ENCODE measurements at regions not wholly inside any gene's neighbourhood (a gene's known extent, or its start where the extent isn't known, plus 50 kb on each side); places are given as distances from the start of the nearest gene placed in this dataset.

DNA sequence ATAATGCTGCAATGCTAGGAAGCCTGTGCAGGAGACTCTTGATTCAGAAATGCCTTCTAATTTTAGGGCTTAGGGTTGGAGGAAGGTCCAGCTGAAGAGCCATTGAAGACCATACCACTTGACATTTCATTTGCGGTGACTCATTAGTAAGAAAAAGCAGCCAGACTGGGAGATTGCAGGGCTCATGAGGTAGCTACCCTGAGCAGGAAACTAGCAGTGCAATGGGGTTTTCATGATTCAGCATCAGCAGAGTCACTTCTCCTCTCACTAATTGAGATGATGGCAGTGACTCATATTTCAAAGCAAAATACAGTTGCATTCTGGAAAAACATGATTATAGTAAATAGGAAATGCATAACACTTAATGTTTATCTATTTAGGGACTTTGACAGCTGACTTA is 434.1 kb downstream of the DNAJB9 start:
- ATAC-seq: no peak
- Mint-ChIP-seq H3K36me3 (peaks cover 10% of the 10 kb centered on the region), H3K4me1 (ENCODE audit: low read depth in 2 of 2) (no peaks in the 10 kb centered on the region), H3K27ac (no peak overlapping the region), H3K27me3 (no peaks in the 10 kb centered on the region), H3K9me3 (peaks cover 22% of the 10 kb centered on the region), H3K4me3 (no peak overlapping the region)
- DNase-seq (ENCODE audit: low spot score): no peak

DNA sequence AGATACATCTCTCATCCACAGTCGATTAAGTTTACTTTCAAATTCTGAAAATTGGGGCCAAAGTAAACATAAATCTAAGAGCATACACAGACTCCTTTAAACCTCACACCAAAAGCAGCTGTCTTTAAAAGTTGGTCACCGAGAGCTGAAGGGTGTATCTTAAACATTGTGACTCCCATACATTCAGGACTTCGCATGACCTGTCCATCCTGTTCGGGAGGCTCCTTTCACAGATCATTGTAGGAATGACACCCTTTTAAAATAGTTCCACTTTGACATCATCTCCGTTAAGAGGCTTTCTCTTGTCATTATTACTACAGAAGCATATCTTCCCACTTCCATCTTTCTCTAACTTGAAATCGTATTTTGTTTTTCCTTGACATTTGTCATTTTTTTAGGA is 440.0 kb downstream of the DNAJB9 start:
- H3K9me3 Mint-ChIP-seq: peaks cover 25% of the 10 kb centered on the region
- H3K4me1 Mint-ChIP-seq (ENCODE audit: low read depth in 2 of 2): no peaks in the 10 kb centered on the region
- peaks cover 5% of the 10 kb centered on the region for H3K36me3 Mint-ChIP-seq

GRCh38 chr7:109020251-109020650 is 450.6 kb downstream of the DNAJB9 start:
- no peak for DNase-seq (ENCODE audit: low spot score)
- ATAC-seq: no peak
- H3K4me1 Mint-ChIP-seq (ENCODE audit: low read depth in 2 of 2): no peaks in the 10 kb centered on the region

More for the DNA sequence above, 440.0 kb downstream of the DNAJB9 start:
- no peak for ATAC-seq
- H3K27me3 Mint-ChIP-seq: no peaks in the 10 kb centered on the region
- H3K4me3 Mint-ChIP-seq: no peak overlapping the region
- H3K27ac Mint-ChIP-seq: no peak overlapping the region
- no peak for DNase-seq (ENCODE audit: low spot score)

DNA sequence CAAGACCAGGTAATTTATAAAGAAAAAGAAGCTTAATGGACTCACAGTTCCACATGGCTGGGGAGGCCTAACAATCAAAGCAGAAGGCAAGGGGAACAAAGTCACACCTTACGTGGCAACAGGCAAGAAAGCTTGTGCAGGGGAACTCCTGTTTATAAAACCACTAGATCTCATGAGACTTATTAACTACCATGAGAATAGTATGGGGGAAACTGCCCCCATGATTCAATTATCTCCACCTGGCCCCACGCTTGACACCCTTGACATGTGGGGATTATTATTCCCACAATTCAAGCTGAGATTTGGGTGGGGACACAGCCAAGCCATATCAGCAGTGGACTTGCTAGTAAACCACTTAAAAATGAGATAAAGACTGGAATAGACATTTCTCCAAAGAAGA is 451.7 kb downstream of the DNAJB9 start:
- Mint-ChIP-seq H3K36me3 (peaks cover 5% of the 10 kb centered on the region), H3K4me1 (ENCODE audit: low read depth in 2 of 2) (no peaks in the 10 kb centered on the region), H3K27me3 (no peaks in the 10 kb centered on the region), H3K4me3 (no peak overlapping the region), H3K9me3 (peaks cover 35% of the 10 kb centered on the region), H3K27ac (no peak overlapping the region)
- DNase-seq (ENCODE audit: low spot score) (no peak), ATAC-seq (no peak)

More at GRCh38 chr7:109020251-109020650, 450.6 kb downstream of the DNAJB9 start:
- Mint-ChIP-seq H3K36me3 (peaks cover 5% of the 10 kb centered on the region), H3K9me3 (peaks cover 33% of the 10 kb centered on the region), H3K27me3 (no peaks in the 10 kb centered on the region), H3K27ac (no peak overlapping the region), H3K4me3 (no peak overlapping the region)

- no peak for DNase-seq (ENCODE audit: low spot score)
- H3K27ac Mint-ChIP-seq: no peak overlapping the region
- H3K9me3 Mint-ChIP-seq: peaks cover 29% of the 10 kb centered on the region
Measured at GRCh38 chr7:109029866-109030265, 460.2 kb downstream of the DNAJB9 start.

DNA sequence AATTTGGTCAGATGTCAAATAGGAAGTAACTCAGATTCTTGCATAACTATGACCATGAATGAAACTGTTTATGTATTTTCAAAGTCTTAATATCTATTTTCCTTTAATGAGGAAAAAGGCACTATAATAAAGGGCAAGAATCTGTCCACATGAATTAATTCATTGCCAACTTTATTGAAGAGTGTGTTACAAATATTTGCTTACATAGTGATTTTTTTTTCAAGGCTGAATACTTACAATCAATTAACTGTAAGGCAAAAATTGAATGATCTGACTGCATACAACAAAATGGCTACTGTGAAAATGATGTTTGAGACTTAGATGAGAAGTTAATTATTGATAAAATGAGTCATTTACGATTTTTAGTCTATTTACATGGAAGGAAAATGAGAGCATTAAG is 475.0 kb downstream of the DNAJB9 start:
- no peak for DNase-seq (ENCODE audit: low spot score)
- no peak overlapping the region for H3K4me3 Mint-ChIP-seq
- no peak overlapping the region for H3K27ac Mint-ChIP-seq
- no peak for ATAC-seq
- H3K4me1 Mint-ChIP-seq (ENCODE audit: low read depth in 2 of 2): no peaks in the 10 kb centered on the region
- H3K9me3 Mint-ChIP-seq: peaks cover 16% of the 10 kb centered on the region
- H3K27me3 Mint-ChIP-seq: no peaks in the 10 kb centered on the region
- peaks cover 9% of the 10 kb centered on the region for H3K36me3 Mint-ChIP-seq

More at GRCh38 chr7:109029866-109030265, 460.2 kb downstream of the DNAJB9 start:
- no peak overlapping the region for H3K4me3 Mint-ChIP-seq
- H3K4me1 Mint-ChIP-seq (ENCODE audit: low read depth in 2 of 2): no peaks in the 10 kb centered on the region
- H3K36me3 Mint-ChIP-seq: no peaks in the 10 kb centered on the region
- H3K27me3 Mint-ChIP-seq: no peaks in the 10 kb centered on the region
- ATAC-seq: no peak

GRCh38 chr7:109049366-109049765 is 479.7 kb downstream of the DNAJB9 start:
- no peak for ATAC-seq
- no peak for DNase-seq (ENCODE audit: low spot score)
- Mint-ChIP-seq H3K4me3 (no peak overlapping the region), H3K27me3 (no peaks in the 10 kb centered on the region), H3K36me3 (no peaks in the 10 kb centered on the region), H3K4me1 (ENCODE audit: low read depth in 2 of 2) (no peaks in the 10 kb centered on the region), H3K27ac (no peak overlapping the region), H3K9me3 (peaks cover 12% of the 10 kb centered on the region)

- no peak for DNase-seq (ENCODE audit: low spot score)
- no peaks in the 10 kb centered on the region for H3K27me3 Mint-ChIP-seq
- H3K4me1 Mint-ChIP-seq (ENCODE audit: low read depth in 2 of 2): no peaks in the 10 kb centered on the region
- peak in 1 of 2 donors; percentile 20 for ATAC-seq
- H3K4me3 Mint-ChIP-seq: no peak overlapping the region
- H3K9me3 Mint-ChIP-seq: peaks cover 17% of the 10 kb centered on the region
- no peaks in the 10 kb centered on the region for H3K36me3 Mint-ChIP-seq
- H3K27ac Mint-ChIP-seq: no peak overlapping the region
Measured at GRCh38 chr7:109059089-109059488, 489.4 kb downstream of the DNAJB9 start.

DNA sequence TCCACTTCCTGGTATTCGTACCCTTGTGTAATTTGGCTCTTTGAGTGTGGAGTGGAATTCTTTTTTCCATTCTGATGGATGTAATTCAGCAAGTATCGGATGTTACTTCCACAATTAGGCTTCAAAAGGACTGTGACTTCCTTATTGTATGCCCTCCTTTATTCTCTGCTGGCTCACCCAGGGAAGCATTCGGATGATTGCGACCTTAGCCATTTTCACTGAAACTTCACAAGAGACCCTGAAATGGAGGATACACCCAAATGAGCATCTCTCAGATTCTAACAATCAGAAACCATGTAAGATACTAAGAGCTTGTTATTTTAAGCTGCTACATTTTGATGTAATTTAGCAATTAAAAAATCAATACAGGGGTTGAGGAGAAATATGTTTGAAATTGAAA is 493.1 kb downstream of the DNAJB9 start:
- no peak for DNase-seq (ENCODE audit: low spot score)
- H3K36me3 Mint-ChIP-seq: no peaks in the 10 kb centered on the region
- no peaks in the 10 kb centered on the region for H3K4me1 Mint-ChIP-seq (ENCODE audit: low read depth in 2 of 2)
- no peak overlapping the region for H3K27ac Mint-ChIP-seq
- no peak for ATAC-seq
- no peak overlapping the region for H3K4me3 Mint-ChIP-seq
- H3K9me3 Mint-ChIP-seq: peaks cover 28% of the 10 kb centered on the region
- no peaks in the 10 kb centered on the region for H3K27me3 Mint-ChIP-seq

DNA sequence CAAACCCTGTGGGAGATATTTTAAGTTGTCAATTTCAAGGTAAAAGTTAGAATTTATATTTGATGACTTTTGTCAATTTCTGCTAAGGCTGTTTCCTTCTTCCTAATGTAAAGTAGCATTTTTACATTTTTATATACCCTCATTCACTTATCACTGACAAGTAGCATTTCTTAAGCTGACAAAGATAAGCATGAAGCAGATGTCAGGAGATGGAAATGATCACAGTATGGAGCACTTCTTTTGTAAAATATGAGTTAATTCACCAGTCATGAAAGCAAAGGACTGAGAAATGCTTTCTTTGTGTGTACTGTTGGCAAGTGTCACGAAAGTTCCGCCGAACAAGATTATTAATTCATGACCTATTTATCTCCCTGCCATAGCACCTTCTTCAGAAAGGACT is 503.9 kb downstream of the DNAJB9 start:
- ATAC-seq: no peak
- no peaks in the 10 kb centered on the region for H3K4me1 Mint-ChIP-seq (ENCODE audit: low read depth in 2 of 2)
- no peak overlapping the region for H3K27ac Mint-ChIP-seq
- peaks cover 22% of the 10 kb centered on the region for H3K9me3 Mint-ChIP-seq
- no peak for DNase-seq (ENCODE audit: low spot score)
- H3K4me3 Mint-ChIP-seq: no peak overlapping the region
- no peaks in the 10 kb centered on the region for H3K36me3 Mint-ChIP-seq
- H3K27me3 Mint-ChIP-seq: no peaks in the 10 kb centered on the region

DNA sequence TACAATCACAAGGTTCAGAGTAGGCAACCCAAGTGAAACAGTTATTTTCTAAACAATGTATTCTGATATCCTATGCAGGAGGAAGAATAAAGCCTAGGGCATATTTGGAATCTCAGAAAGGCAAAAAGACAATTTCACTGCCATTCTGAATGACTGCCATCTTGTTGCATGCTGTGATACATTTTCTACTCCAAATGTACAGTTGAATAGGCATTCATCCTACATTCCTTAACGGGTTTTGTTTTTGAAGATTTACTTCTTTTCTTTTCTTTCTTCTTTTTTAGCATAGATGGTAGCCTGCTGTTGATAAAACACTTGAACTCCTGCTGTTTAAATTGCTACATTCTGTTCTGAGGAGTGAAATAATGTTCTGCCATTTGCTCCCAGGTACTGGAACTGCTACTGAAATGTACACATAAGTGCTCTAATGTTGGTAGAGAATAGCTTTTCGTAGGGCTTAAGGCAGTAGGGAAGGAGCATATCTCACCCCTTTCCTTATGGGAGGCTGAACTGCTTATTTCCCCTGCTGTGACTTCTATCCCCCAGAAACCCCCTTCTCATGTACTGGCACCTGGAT is 506.8 kb downstream of the DNAJB9 start:
- no peaks in the 10 kb centered on the region for H3K4me1 Mint-ChIP-seq (ENCODE audit: low read depth in 2 of 2)
- H3K4me3 Mint-ChIP-seq: no peak overlapping the region
- no peak for DNase-seq (ENCODE audit: low spot score)
- peaks cover 9% of the 10 kb centered on the region for H3K9me3 Mint-ChIP-seq
- ATAC-seq: no peak
- H3K36me3 Mint-ChIP-seq: no peaks in the 10 kb centered on the region
- H3K27ac Mint-ChIP-seq: no peak overlapping the region
- no peaks in the 10 kb centered on the region for H3K27me3 Mint-ChIP-seq

- no peaks in the 10 kb centered on the region for H3K4me1 Mint-ChIP-seq (ENCODE audit: low read depth in 2 of 2)
- no peak overlapping the region for H3K4me3 Mint-ChIP-seq
- H3K27me3 Mint-ChIP-seq: no peaks in the 10 kb centered on the region
- peaks cover 15% of the 10 kb centered on the region for H3K9me3 Mint-ChIP-seq
- ATAC-seq: no peak
- DNase-seq (ENCODE audit: low spot score): no peak
- peaks cover 8% of the 10 kb centered on the region for H3K36me3 Mint-ChIP-seq
- no peak overlapping the region for H3K27ac Mint-ChIP-seq
Measured at GRCh38 chr7:109091042-109091441, 521.4 kb downstream of the DNAJB9 start.

- Mint-ChIP-seq H3K4me1 (ENCODE audit: low read depth in 2 of 2) (no peaks in the 10 kb centered on the region), H3K27me3 (no peaks in the 10 kb centered on the region), H3K4me3 (no peak overlapping the region)
Measured at GRCh38 chr7:109092268-109092667, 522.6 kb downstream of the DNAJB9 start.

DNA sequence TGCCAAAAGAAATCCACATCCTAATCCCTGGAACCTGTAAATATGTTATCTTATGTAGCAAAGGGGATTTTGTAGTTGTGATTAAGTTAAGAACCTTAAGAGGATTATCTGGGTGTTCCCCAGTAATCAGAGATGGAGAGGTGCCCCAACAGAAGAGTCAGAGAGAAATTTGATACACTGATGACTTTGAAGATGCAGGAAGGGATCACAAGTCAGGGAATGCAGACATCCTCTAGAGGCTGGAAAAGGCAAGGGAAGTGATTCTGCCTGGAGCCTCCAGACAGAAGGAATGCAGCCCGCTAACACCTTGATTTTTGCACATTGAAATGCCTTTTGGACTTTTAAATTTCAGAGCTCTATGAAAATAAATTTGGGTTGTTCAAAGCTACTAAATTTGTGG is 531.7 kb downstream of the DNAJB9 start:
- no peak for ATAC-seq
- H3K4me1 Mint-ChIP-seq (ENCODE audit: low read depth in 2 of 2): no peaks in the 10 kb centered on the region
- H3K4me3 Mint-ChIP-seq: no peak overlapping the region
- H3K9me3 Mint-ChIP-seq: peaks cover 4% of the 10 kb centered on the region
- no peaks in the 10 kb centered on the region for H3K27me3 Mint-ChIP-seq
- peaks cover 7% of the 10 kb centered on the region for H3K36me3 Mint-ChIP-seq
- no peak for DNase-seq (ENCODE audit: low spot score)
- H3K27ac Mint-ChIP-seq: no peak overlapping the region

More at GRCh38 chr7:109092268-109092667, 522.6 kb downstream of the DNAJB9 start:
- DNase-seq (ENCODE audit: low spot score) (no peak), ATAC-seq (no peak)
- Mint-ChIP-seq H3K27ac (no peak overlapping the region), H3K36me3 (peaks cover 8% of the 10 kb centered on the region), H3K9me3 (peaks cover 15% of the 10 kb centered on the region)

DNA sequence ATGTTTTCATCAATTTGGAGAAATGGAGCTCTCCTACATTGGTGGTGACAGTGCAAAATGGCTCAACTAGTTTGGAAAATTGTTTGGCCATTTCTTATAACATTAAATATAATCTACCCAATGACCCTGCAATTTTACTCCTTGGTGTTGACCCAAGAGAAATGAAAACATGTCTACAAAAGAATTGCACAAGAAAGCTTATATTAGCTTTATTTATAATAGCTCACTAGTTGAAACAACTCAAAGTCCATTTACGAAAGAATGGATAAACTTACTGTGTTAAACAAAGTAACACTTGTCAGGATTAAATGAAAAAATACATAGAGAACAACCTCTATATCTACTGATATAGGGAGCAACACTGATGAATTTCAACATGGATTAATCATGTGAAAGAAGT is 539.9 kb downstream of the DNAJB9 start:
- H3K36me3 Mint-ChIP-seq: no peaks in the 10 kb centered on the region
- no peak overlapping the region for H3K4me3 Mint-ChIP-seq
- no peak overlapping the region for H3K27ac Mint-ChIP-seq
- no peaks in the 10 kb centered on the region for H3K4me1 Mint-ChIP-seq (ENCODE audit: low read depth in 2 of 2)
- ATAC-seq: no peak
- no peak for DNase-seq (ENCODE audit: low spot score)
- peaks cover 20% of the 10 kb centered on the region for H3K9me3 Mint-ChIP-seq
- no peaks in the 10 kb centered on the region for H3K27me3 Mint-ChIP-seq
